ENCODE measurements at regions not wholly inside any gene's neighbourhood (a gene's known extent, or its start where the extent isn't known, plus 50 kb on each side); places are given as distances from the start of the nearest gene placed in this dataset.

- TF ChIP-seq CTCF (IDR thresholded peaks at IDR 0.05; ENCODE audit: insufficient read depth, low read length) (no peak), GABPA (IDR thresholded peaks at IDR 0.05; ENCODE audit: low read depth) (no peak), REST (IDR thresholded peaks at IDR 0.05; ENCODE audit: insufficient replicate concordance, low read depth) (no peak)
Observed at GRCh38 chr2:66050392-66050791, 384.5 kb upstream of the MEIS1 start.

Measured in HL-60 (cell line).